ENCODE measurements at regions not wholly inside any gene's neighbourhood (a gene's known extent, or its start where the extent isn't known, plus 50 kb on each side); places are given as distances from the start of the nearest gene placed in this dataset.

DNA sequence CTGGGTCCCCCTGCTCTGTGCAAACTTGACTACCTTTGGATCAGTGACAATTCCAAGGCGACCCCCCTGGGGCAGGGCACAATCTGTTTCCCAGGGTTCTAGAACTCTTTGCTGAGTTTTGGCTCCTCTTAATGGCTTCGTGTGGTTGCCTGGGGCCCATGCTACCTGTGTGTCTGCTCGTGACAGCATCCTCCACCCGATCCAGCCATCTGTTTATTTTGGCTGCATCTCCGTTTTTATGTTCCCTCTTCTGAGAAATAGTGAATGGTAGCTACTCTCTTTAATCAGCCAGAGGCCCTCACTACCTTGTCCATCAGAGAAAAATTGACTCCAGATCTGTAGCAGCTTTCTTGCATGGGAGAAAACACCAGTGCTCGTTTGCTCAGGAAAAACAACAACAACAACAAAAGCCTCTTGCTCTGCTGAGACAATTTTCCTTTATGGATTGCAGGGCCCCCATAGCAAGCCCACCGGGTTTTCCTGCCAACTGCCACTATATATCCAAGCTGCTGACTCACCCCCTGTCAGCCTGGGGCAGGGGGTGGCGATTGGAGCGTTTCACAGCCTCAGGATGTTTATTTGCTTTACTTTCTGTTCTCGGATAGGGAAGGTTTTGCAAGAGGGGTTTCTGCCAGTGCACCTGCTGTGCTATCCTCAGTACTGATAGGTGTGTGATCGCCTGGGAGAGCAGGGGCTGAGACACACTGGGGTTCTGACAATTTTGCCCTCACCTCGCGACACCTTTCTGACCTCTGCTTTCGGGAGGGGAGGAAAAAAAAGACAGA, 607.8 kb downstream of the BNC2 start:
- no peak overlapping the region for H3K4me3 ChIP-seq
- no peak overlapping the region for H2AFZ ChIP-seq (ENCODE audit: low read depth, low read length)
- no peaks in the 10 kb centered on the region for H3K79me2 ChIP-seq (ENCODE audit: control insufficient read depth, insufficient read depth, low read length)
- intact Hi-C loops (cut with micrococcal nuclease) (no loop called here), in situ Hi-C loops (cut with MboI) (no loop called here)
- ATAC-seq (no peak), DNase-seq (ENCODE audit: extremely low read depth in 1 of 4, low spot score in 3 of 4) (no peak), FAIRE-seq (no peak)
- no TSS peak for BruUV-seq (replicated peaks)
- H3K9me1 ChIP-seq (ENCODE audit: control insufficient read depth, insufficient read depth, low read length) = no peaks in the 10 kb centered on the region
- ChIA-PET CTCF (ENCODE audit: low intra/inter-chr PET ratio) (no interaction called here), POLR2A (no interaction called here)
- H4K20me1 ChIP-seq (replicated peaks; ENCODE audit: control insufficient read depth, insufficient read depth, low read length) = no peaks in the 10 kb centered on the region
- H3K9ac ChIP-seq (ENCODE audit: insufficient read depth in 1 of 2, low read depth in 2 of 2, low read length in 2 of 2) = no peak overlapping the region
- no peaks in the 10 kb centered on the region for H3K9me3 ChIP-seq (replicated peaks; ENCODE audit: control insufficient read depth, insufficient read depth, low read depth, low read length)
- H3K27ac ChIP-seq (ENCODE audit: extremely low read depth, low read depth, low read length) = no peak overlapping the region
- no peak overlapping the region for H3K4me2 ChIP-seq (ENCODE audit: insufficient read depth, low read length)
- no peaks in the 10 kb centered on the region for H3K36me3 ChIP-seq (ENCODE audit: control insufficient read depth, insufficient read depth, low read length)
- H3K4me1 ChIP-seq (replicated peaks in 1 of 2; ENCODE audit: control insufficient read depth in 2 of 2, insufficient read depth in 2 of 2, low read length in 2 of 2) = no peaks in the 10 kb centered on the region
- WGBS (ENCODE audit: insufficient coverage, low coverage, missing lambda C conversion rate) = 0% methylated on average over 9 of the region's 14 CpGs
- no peaks in the 10 kb centered on the region for H3K27me3 ChIP-seq (ENCODE audit: control insufficient read depth in 2 of 2, insufficient read depth in 2 of 2, low read length in 2 of 2)
- TF ChIP-seq ZNF699 (CRISPR knock-in tag; IDR thresholded peaks at IDR 0.05; ENCODE audit: insufficient replicate concordance) (no peak), SOX6 (IDR thresholded peaks at IDR 0.05) (no peak), ATF1 (CRISPR knock-in tag; IDR thresholded peaks at IDR 0.05) (no peak), ATF1 (tag; IDR thresholded peaks at IDR 0.05) (no peak), SP2 (IDR thresholded peaks at IDR 0.05; ENCODE audit: extremely low read depth, low read depth, low read length, poor library complexity, severe bottlenecking) (no peak), NEUROD1 (IDR thresholded peaks at IDR 0.05; ENCODE audit: borderline replicate concordance, low read depth, low read length, partially characterized antibody) (no peak), ZEB2 (IDR thresholded peaks at IDR 0.05) (no peak), PRMT5 (CRISPR knock-in tag; IDR thresholded peaks at IDR 0.05) (no peak), GTF2F1 (IDR thresholded peaks at IDR 0.05; ENCODE audit: low read depth, low read length) (no peak), BRD9 (IDR thresholded peaks at IDR 0.05; ENCODE audit: low read depth, partially characterized antibody) (no peak)
- TF ChIP-seq, protein P1, sequence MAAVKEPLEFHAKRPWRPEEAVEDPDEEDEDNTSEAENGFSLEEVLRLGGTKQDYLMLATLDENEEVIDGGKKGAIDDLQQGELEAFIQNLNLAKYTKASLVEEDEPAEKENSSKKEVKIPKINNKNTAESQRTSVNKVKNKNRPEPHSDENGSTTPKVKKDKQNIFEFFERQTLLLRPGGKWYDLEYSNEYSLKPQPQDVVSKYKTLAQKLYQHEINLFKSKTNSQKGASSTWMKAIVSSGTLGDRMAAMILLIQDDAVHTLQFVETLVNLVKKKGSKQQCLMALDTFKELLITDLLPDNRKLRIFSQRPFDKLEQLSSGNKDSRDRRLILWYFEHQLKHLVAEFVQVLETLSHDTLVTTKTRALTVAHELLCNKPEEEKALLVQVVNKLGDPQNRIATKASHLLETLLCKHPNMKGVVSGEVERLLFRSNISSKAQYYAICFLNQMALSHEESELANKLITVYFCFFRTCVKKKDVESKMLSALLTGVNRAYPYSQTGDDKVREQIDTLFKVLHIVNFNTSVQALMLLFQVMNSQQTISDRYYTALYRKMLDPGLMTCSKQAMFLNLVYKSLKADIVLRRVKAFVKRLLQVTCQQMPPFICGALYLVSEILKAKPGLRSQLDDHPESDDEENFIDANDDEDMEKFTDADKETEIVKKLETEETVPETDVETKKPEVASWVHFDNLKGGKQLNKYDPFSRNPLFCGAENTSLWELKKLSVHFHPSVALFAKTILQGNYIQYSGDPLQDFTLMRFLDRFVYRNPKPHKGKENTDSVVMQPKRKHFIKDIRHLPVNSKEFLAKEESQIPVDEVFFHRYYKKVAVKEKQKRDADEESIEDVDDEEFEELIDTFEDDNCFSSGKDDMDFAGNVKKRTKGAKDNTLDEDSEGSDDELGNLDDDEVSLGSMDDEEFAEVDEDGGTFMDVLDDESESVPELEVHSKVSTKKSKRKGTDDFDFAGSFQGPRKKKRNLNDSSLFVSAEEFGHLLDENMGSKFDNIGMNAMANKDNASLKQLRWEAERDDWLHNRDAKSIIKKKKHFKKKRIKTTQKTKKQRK (IDR thresholded peaks at IDR 0.05; ENCODE audit: borderline replicate concordance, low read depth, low read length) = no peak
- TF ChIP-seq, protein P2, sequence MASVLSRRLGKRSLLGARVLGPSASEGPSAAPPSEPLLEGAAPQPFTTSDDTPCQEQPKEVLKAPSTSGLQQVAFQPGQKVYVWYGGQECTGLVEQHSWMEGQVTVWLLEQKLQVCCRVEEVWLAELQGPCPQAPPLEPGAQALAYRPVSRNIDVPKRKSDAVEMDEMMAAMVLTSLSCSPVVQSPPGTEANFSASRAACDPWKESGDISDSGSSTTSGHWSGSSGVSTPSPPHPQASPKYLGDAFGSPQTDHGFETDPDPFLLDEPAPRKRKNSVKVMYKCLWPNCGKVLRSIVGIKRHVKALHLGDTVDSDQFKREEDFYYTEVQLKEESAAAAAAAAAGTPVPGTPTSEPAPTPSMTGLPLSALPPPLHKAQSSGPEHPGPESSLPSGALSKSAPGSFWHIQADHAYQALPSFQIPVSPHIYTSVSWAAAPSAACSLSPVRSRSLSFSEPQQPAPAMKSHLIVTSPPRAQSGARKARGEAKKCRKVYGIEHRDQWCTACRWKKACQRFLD (CRISPR knock-in tag; IDR thresholded peaks at IDR 0.05) = no peak
- TF ChIP-seq, protein P3, sequence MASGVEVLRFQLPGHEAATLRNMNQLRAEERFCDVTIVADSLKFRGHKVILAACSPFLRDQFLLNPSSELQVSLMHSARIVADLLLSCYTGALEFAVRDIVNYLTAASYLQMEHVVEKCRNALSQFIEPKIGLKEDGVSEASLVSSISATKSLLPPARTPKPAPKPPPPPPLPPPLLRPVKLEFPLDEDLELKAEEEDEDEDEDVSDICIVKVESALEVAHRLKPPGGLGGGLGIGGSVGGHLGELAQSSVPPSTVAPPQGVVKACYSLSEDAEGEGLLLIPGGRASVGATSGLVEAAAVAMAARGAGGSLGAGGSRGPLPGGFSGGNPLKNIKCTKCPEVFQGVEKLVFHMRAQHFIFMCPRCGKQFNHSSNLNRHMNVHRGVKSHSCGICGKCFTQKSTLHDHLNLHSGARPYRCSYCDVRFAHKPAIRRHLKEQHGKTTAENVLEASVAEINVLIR (CRISPR knock-in tag; IDR thresholded peaks at IDR 0.05) = no peak
- TF ChIP-seq, protein P4, sequence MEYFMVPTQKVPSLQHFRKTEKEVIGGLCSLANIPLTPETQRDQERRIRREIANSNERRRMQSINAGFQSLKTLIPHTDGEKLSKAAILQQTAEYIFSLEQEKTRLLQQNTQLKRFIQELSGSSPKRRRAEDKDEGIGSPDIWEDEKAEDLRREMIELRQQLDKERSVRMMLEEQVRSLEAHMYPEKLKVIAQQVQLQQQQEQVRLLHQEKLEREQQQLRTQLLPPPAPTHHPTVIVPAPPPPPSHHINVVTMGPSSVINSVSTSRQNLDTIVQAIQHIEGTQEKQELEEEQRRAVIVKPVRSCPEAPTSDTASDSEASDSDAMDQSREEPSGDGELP (CRISPR knock-in tag; IDR thresholded peaks at IDR 0.05; ENCODE audit: borderline replicate concordance) = no peak

All from K562 (cell line).